ENCODE measurements at regions not wholly inside any gene's neighbourhood (a gene's known extent, or its start where the extent isn't known, plus 50 kb on each side); places are given as distances from the start of the nearest gene placed in this dataset.

GRCh38 chrX:128717635-128718578 lies 665.7 kb upstream of the ACTRT1 start:
- Histone ChIP-seq H3K9ac (no peak overlapping the region), H3K36me3 (no peaks in the 10 kb centered on the region), H3K27me3 (no peaks in the 10 kb centered on the region), H4K20me1 (ENCODE audit: low read depth) (no peaks in the 10 kb centered on the region), H3K4me3 (no peak overlapping the region), H3K9me3 (ENCODE audit: low read depth) (no peaks in the 10 kb centered on the region), H3K27ac (no peak overlapping the region), H3F3A (ENCODE audit: low read depth) (no peaks in the 10 kb centered on the region), H3K4me2 (no peak overlapping the region), H3K4me1 (no peaks in the 10 kb centered on the region), H3K79me2 (ENCODE audit: low read depth) (no peaks in the 10 kb centered on the region), H2AFZ (replicated peaks) (no peak overlapping the region)
- Mint-ChIP-seq H3K4me1 (no peaks in the 10 kb centered on the region), H3K4me3 (no peak overlapping the region), H3K36me3 (no peaks in the 10 kb centered on the region), H3K27ac (no peak overlapping the region), H3K27me3 (ENCODE audit: insufficient read depth, low read depth) (no peaks in the 10 kb centered on the region), H3K9me3 (no peaks in the 10 kb centered on the region)
- DNase-seq (ENCODE audit: low spot score) = no peak
- TF ChIP-seq EZH2phosphoT487 (IDR thresholded peaks at IDR 0.05) (no peak), EZH2 (IDR thresholded peaks at IDR 0.05) (no peak)
- TF ChIP-seq, protein P1, sequence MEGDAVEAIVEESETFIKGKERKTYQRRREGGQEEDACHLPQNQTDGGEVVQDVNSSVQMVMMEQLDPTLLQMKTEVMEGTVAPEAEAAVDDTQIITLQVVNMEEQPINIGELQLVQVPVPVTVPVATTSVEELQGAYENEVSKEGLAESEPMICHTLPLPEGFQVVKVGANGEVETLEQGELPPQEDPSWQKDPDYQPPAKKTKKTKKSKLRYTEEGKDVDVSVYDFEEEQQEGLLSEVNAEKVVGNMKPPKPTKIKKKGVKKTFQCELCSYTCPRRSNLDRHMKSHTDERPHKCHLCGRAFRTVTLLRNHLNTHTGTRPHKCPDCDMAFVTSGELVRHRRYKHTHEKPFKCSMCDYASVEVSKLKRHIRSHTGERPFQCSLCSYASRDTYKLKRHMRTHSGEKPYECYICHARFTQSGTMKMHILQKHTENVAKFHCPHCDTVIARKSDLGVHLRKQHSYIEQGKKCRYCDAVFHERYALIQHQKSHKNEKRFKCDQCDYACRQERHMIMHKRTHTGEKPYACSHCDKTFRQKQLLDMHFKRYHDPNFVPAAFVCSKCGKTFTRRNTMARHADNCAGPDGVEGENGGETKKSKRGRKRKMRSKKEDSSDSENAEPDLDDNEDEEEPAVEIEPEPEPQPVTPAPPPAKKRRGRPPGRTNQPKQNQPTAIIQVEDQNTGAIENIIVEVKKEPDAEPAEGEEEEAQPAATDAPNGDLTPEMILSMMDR (IDR thresholded peaks at IDR 0.05) = no peak

- no peaks in the 10 kb centered on the region for H3K27me3 ChIP-seq
- H3K4me3 ChIP-seq = no peak overlapping the region
- TF ChIP-seq, protein P1 (IDR thresholded peaks at IDR 0.05) = no peak
- TF ChIP-seq EZH2phosphoT487 (IDR thresholded peaks at IDR 0.05) = no peak
- no peak for TF ChIP-seq EZH2 (IDR thresholded peaks at IDR 0.05)
- no peak overlapping the region for H3K9ac ChIP-seq
- H3K79me2 ChIP-seq (ENCODE audit: low read depth) = no peaks in the 10 kb centered on the region
- DNase-seq (ENCODE audit: low spot score) = no peak
- no peaks in the 10 kb centered on the region for H3K4me1 Mint-ChIP-seq
- H3K27ac ChIP-seq = no peak overlapping the region
- H3K27me3 Mint-ChIP-seq (ENCODE audit: insufficient read depth, low read depth) = peaks cover 5% of the 10 kb centered on the region
- H4K20me1 ChIP-seq (ENCODE audit: low read depth) = no peaks in the 10 kb centered on the region
- no peaks in the 10 kb centered on the region for H3K9me3 Mint-ChIP-seq
- no peaks in the 10 kb centered on the region for H3F3A ChIP-seq (ENCODE audit: low read depth)
- no peaks in the 10 kb centered on the region for H3K9me3 ChIP-seq (ENCODE audit: low read depth)
- H3K36me3 Mint-ChIP-seq = no peaks in the 10 kb centered on the region
- H3K4me3 Mint-ChIP-seq = no peak overlapping the region
- no peak overlapping the region for H3K27ac Mint-ChIP-seq
- no peaks in the 10 kb centered on the region for H3K36me3 ChIP-seq
- H3K4me2 ChIP-seq = no peak overlapping the region
- H2AFZ ChIP-seq (replicated peaks) = no peak overlapping the region
- no peaks in the 10 kb centered on the region for H3K4me1 ChIP-seq
These were observed 662.2 kb upstream of the ACTRT1 start for GRCh38 chrX:128714425-128714824.

- no peaks in the 10 kb centered on the region for H3F3A ChIP-seq (ENCODE audit: low read depth)
- no peaks in the 10 kb centered on the region for H4K20me1 ChIP-seq (ENCODE audit: low read depth)
- no peak overlapping the region for H3K4me2 ChIP-seq
- H2AFZ ChIP-seq (replicated peaks) = no peak overlapping the region
- no peaks in the 10 kb centered on the region for H3K27me3 ChIP-seq
- no peaks in the 10 kb centered on the region for H3K4me1 Mint-ChIP-seq
- H3K27ac Mint-ChIP-seq = no peak overlapping the region
- no peak overlapping the region for H3K9ac ChIP-seq
- H3K9me3 ChIP-seq (ENCODE audit: low read depth) = peaks cover 7% of the 10 kb centered on the region
- H3K4me1 ChIP-seq = no peaks in the 10 kb centered on the region
- no peaks in the 10 kb centered on the region for H3K36me3 ChIP-seq
- H3K27me3 Mint-ChIP-seq (ENCODE audit: insufficient read depth, low read depth) = peaks cover 3% of the 10 kb centered on the region
- H3K9me3 Mint-ChIP-seq = no peaks in the 10 kb centered on the region
- H3K27ac ChIP-seq = no peak overlapping the region
- no peak overlapping the region for H3K4me3 Mint-ChIP-seq
- H3K4me3 ChIP-seq = no peak overlapping the region
- TF ChIP-seq, protein P1 (IDR thresholded peaks at IDR 0.05) = no peak
- TF ChIP-seq EZH2 (IDR thresholded peaks at IDR 0.05) = no peak
- TF ChIP-seq EZH2phosphoT487 (IDR thresholded peaks at IDR 0.05) = no peak
- H3K79me2 ChIP-seq (ENCODE audit: low read depth) = no peaks in the 10 kb centered on the region
- H3K36me3 Mint-ChIP-seq = no peaks in the 10 kb centered on the region
- DNase-seq (ENCODE audit: low spot score) = no peak
These were observed 647.6 kb upstream of the ACTRT1 start for GRCh38 chrX:128699716-128700285.
